Right atrium auricular region (tissue), 2 donors: ENCODE measurements at regions not wholly inside any gene's neighbourhood (a gene's known extent, or its start where the extent isn't known, plus 50 kb on each side); places are given as distances from the start of the nearest gene placed in this dataset.

Experiments
- DNase-seq: peaks from one replicate; pipeline ENCODE4 v3.0.0-alpha.2; 2019; ENCODE audit warnings: low spot score
- H3K27ac ChIP-seq, 2 donors: fragments of 200-600 bp; sonication (generic); 1 replicate in 1 of 2; 2 replicates in 1 of 2; pipeline ENCODE4 v1.5.1; 2016 to 2019
- H3K27me3 ChIP-seq, 2 donors: fragments of 200-600 bp; sonication (generic); one replicate each; pipeline versions ENCODE4 v1.5.1 to v1.6.0; 2017 to 2019
- H3K36me3 ChIP-seq: fragments of 200-600 bp; sonication (generic); one replicate; pipeline ENCODE4 v1.5.1; 2016
- H3K4me1 ChIP-seq, 2 donors: fragments of 200-600 bp; sonication (generic); one replicate each; pipeline versions ENCODE4 v1.5.1 to v1.6.0; 2017 to 2019
- H3K4me3 ChIP-seq, 2 donors: fragments of 200-600 bp; sonication (generic); 1 replicate in 1 of 2; 2 replicates in 1 of 2; pipeline ENCODE4 v1.5.1; 2017 to 2019; ENCODE audit warnings: mild to moderate bottlenecking in 1 of 2, moderate library complexity in 1 of 2
- H3K9me3 ChIP-seq, 2 donors: fragments of 200-600 bp; sonication (generic); one replicate each; pipeline ENCODE4 v1.5.1; 2019
- CTCF ChIP-seq, 2 donors: fragments of 200-600 bp; sonication (generic); IDR thresholded peaks; one replicate each; pipeline ENCODE4 v1.5.1; 2019; ENCODE audit warnings: antibody characterized with exemption in 2 of 2

GRCh38 chr13:112187527-112188297, 120.8 kb downstream of the SOX1 start:
- Histone ChIP-seq H3K36me3 (no peaks in the 10 kb centered on the region), H3K27ac (no peak overlapping the region), H3K4me3 (no peak overlapping the region), H3K4me1 (no peaks in the 10 kb centered on the region), H3K9me3 (peaks cover 0 to under 1% of the 10 kb centered on the region in 2 donors), H3K27me3 (no peaks in the 10 kb centered on the region)
- TF ChIP-seq CTCF (IDR thresholded peaks at IDR 0.05), result no peak
- no peak for DNase-seq

DNA sequence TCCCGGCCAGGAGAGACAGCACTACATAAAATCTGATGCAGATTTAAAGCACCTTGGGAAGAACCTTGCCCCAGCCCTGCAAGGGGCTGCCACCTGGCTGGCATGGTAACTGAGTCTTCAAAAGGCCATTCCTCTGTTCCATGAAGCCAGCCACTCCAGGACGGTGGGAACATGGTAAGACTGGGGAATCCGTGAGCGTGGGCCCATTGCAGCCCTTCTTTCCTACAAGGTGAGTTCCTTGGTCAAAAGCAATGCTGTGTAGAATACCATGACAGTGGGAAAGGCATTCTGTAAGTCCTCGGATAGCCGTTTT, 121.3 kb downstream of the SOX1 start:
- Histone ChIP-seq H3K36me3 (no peaks in the 10 kb centered on the region), H3K9me3 (peaks cover 0 to 5% of the 10 kb centered on the region in 2 donors), H3K4me1 (no peaks in the 10 kb centered on the region), H3K27ac (no peak overlapping the region), H3K27me3 (no peaks in the 10 kb centered on the region), H3K4me3 (no peak overlapping the region)
- no peak for TF ChIP-seq CTCF (IDR thresholded peaks at IDR 0.05)
- DNase-seq, result no peak

DNA sequence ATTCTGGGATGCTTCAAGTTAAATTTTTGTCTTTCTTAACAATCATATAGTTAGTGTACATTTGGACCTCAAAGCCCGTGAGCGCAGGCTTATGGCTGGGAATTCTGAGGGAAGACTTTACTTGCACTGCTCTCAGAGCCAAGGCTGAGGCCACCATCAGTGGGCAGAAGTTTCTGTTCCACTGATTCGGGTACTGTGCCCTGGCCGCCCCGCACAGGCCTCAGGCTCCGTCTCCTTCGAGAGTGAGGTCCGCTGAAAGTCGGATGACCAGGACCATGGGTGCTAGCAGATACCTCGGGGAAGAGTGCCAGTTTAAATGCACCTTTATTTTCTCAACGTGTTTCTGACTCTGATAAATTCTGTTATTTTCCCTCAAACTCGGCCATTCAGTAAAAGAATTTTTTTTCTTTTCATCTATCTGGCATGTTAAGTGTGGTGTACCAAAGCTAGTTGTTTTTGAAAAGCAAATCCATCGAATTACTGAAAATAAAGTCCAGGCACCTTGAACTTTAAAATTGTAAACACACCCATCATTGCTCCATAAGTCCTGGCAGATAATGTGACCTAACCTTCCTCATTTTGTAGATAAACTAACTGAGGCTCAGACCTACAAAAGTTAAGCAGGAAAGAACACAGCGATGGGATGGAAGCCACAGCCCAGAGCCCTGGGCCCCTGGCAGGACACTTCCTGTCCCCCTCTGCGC, 126.7 kb downstream of the SOX1 start:
- Histone ChIP-seq H3K4me1 (no peaks in the 10 kb centered on the region), H3K9me3 (peaks cover 0 to 5% of the 10 kb centered on the region in 2 donors), H3K27ac (no peak overlapping the region), H3K27me3 (no peaks in the 10 kb centered on the region), H3K36me3 (no peaks in the 10 kb centered on the region), H3K4me3 (no peak overlapping the region)
- DNase-seq, result no peak
- no peak for TF ChIP-seq CTCF (IDR thresholded peaks at IDR 0.05)

DNA sequence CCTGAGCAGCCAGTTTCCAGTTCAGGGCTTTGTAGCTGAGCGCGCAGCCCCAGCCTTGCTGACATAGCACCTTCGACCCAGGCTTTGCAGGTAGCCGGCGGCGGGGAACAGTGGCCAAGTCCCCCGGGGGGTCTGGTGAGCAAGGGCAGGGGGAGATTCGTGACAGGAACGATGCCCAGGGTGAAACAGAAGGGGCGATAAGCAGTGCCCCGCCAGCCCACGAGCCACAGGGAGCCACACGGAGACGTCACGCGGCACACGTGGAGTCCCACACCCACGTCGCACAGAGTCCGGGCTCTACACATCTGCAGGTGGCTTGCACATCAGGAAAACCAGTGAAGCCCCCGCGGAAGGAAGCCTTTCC, 127.2 kb downstream of the SOX1 start:
- no peak overlapping the region for H3K27ac ChIP-seq
- peaks cover 0 to 5% of the 10 kb centered on the region in 2 donors for H3K9me3 ChIP-seq
- H3K4me1 ChIP-seq, result no peaks in the 10 kb centered on the region
- TF ChIP-seq CTCF (IDR thresholded peaks at IDR 0.05), result no peak
- H3K4me3 ChIP-seq, result no peak overlapping the region
- DNase-seq, result no peak
- no peaks in the 10 kb centered on the region for H3K36me3 ChIP-seq
- H3K27me3 ChIP-seq, result no peaks in the 10 kb centered on the region

- Histone ChIP-seq H3K4me1 (no peaks in the 10 kb centered on the region), H3K4me3 (no peak overlapping the region), H3K36me3 (no peaks in the 10 kb centered on the region), H3K27ac (no peak overlapping the region), H3K9me3 (peaks cover 0 to 5% of the 10 kb centered on the region in 2 donors), H3K27me3 (no peaks in the 10 kb centered on the region)
- no peak for TF ChIP-seq CTCF (IDR thresholded peaks at IDR 0.05)
- no peak for DNase-seq
These were observed 127.6 kb downstream of the SOX1 start for GRCh38 chr13:112194579-112194978.
